Activated CD8-positive, alpha-beta memory T cell treated with anti-CD3 and anti-CD28 coated beads, Interleukin-2, amount 10 ng/mL, durations not matched to agents 7 days and 5 days (primary cell): ENCODE measurements at regions not wholly inside any gene's neighbourhood (a gene's known extent, or its start where the extent isn't known, plus 50 kb on each side); places are given as distances from the start of the nearest gene placed in this dataset.

Experiments
- ATAC-seq: fragments of 150-1000 bp; cut with Tn5 transposase; one replicate; pipeline ENCODE4 v1.10.0; 2021; ENCODE audit warnings: moderate library complexity
- CTCF ChIA-PET: fragments of 350-600 bp; sonication (Branson Sonifier 250); formaldehyde crosslinking; loops from one replicate; lab custom pipeline; 2021; ENCODE audit warnings: antibody characterized with exemption; lab: Charles Lee
- DNase-seq: peaks from one replicate; pipeline ENCODE4 v3.0.0-alpha.2; 2020
- H3K27ac Mint-ChIP-seq: one replicate; pipeline ENCODE4 v1.8.0; 2021; ENCODE audit warnings: mild to moderate bottlenecking, mixed read lengths
- H3K27me3 Mint-ChIP-seq: one replicate; pipeline ENCODE4 v1.8.0; 2021; ENCODE audit warnings: mixed read lengths
- H3K36me3 Mint-ChIP-seq: one replicate; pipeline ENCODE4 v1.8.0; 2021; ENCODE audit warnings: mild to moderate bottlenecking, mixed read lengths
- H3K4me1 Mint-ChIP-seq: one replicate; pipeline ENCODE4 v1.8.0; 2021; ENCODE audit warnings: mixed read lengths
- H3K4me3 Mint-ChIP-seq: one replicate; pipeline ENCODE4 v1.8.0; 2021; ENCODE audit warnings: mild to moderate bottlenecking, moderate library complexity, mixed read lengths
- H3K9me3 Mint-ChIP-seq: one replicate; pipeline ENCODE4 v1.8.0; 2022; ENCODE audit warnings: low read depth, mixed read lengths

DNA sequence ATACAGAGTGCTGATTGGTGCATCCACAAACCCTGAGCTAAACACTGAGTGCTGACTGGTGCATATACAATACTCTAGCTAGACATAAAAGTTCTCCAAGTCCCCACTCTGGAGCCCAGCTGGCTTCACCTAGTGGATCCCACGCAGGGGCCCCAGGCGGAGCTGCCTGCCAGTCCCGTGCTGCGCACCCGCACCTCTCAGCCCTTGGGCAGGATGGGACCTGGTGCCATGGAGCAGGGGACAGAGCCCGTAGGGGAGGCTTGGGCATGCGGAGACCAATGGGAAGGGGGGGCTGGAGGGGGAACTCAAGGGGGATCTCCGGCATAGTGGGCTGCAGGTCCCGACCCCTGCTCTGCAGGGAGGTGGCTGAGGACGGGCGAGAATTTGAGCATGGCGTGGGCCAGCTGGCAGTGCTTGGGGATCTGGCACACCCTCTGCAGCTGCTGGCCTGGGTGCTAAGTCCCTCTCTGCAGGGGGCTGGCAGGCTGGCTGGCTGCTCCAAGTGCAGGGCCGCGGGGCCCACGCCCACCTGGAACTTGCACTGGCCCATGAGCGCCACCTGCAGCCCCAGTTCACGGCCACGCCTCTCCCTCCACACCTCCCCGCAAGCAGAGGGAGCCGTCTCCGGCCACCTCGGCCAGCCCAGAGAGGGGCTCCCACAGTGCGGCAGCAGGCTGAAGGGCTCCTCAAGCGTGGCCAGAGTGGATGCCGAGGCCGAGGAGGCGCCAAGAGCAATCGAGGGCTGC is 104.9 kb downstream of the NTMT2 start:
- Mint-ChIP-seq H3K4me1 (peaks cover 10% of the 10 kb centered on the region), H3K9me3 (peaks cover 4% of the 10 kb centered on the region), H3K27ac (no peak overlapping the region), H3K27me3 (peaks cover 4% of the 10 kb centered on the region), H3K4me3 (no peak overlapping the region), H3K36me3 (no peaks in the 10 kb centered on the region)
- CTCF ChIA-PET: no interaction called here
- ATAC-seq (no peak), DNase-seq (no peak)

DNA sequence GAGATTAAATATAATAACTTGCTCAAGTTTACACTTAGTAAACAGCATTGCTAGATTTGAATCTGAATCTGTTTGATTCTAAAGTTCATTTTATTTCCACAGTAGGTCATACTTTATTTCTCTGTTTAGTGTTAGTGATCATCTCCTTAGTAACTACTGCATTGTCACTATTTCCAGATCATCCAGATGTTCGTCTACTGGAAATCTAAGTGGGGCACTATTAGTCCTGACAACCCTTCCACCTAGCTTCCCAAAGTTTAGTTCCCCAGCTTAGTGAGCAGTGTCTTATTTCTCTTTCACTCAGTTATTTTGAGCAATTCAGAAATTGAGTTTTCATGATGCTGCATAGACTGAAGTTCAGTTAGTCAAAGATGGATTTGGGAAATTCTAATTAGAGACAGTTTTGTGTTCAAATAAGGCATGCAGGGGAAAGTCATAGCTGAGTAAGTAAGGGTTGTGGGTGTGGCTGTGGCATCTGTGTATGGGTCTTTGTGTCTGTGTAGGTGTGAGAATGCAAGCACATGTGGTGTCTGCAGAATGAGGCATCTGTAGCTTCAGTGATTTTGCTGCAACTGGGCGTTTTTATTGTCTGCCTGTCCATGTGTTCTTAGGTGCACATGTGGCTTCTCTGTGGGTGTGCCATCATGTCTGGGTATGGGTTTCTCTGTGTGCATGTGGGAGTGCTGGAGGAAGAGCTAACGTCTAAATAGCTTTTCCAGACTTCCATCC is 107.3 kb downstream of the NTMT2 start:
- H3K9me3 Mint-ChIP-seq: peaks cover 4% of the 10 kb centered on the region
- DNase-seq: no peak
- CTCF ChIA-PET: no interaction called here
- no peak overlapping the region for H3K27ac Mint-ChIP-seq
- H3K36me3 Mint-ChIP-seq: no peaks in the 10 kb centered on the region
- H3K27me3 Mint-ChIP-seq: no peaks in the 10 kb centered on the region
- H3K4me1 Mint-ChIP-seq: peaks cover 7% of the 10 kb centered on the region
- ATAC-seq: no peak
- H3K4me3 Mint-ChIP-seq: no peak overlapping the region

DNA sequence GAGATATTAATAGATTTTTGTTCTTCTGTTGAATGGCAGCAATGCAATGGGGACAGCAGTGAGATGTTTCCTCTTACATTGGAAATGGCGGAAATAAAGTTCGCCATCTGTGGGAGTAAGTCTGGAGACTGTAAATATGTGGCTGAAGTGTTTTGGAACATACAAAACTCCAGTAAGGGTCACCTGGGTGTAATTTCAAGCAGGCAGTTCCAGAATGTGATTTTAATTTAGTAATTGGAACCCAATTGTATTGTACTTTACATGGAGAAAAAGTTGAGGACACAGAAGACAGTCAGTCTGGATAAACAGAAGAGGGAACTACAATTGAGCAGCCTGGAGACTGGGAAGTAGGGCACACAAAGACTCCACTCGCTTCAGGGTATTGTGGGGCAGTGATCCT is 108.6 kb downstream of the NTMT2 start:
- no peaks in the 10 kb centered on the region for H3K36me3 Mint-ChIP-seq
- CTCF ChIA-PET: no interaction called here
- no peak for ATAC-seq
- H3K4me1 Mint-ChIP-seq: no peaks in the 10 kb centered on the region
- no peak for DNase-seq
- no peak overlapping the region for H3K27ac Mint-ChIP-seq
- H3K4me3 Mint-ChIP-seq: no peak overlapping the region
- H3K9me3 Mint-ChIP-seq: peaks cover 4% of the 10 kb centered on the region
- peaks cover 3% of the 10 kb centered on the region for H3K27me3 Mint-ChIP-seq

DNA sequence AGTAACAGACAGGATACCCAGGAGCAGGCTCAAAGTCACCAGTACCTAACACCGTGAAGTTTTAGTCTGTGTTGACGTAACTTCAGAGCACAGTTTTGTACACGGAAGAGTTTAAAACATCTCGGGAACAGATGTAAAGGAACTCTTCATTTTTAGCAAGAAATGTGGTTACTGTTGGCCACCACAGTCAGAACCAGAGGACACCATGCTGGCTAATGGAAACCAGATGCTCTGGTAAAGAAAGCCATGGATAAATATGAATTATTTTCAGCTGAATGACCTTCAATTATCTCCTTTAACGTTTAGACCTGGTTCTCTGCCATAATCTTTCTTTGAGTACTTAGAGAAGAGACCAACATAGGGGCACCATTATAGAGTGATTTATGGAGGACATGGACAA is 115.9 kb downstream of the NTMT2 start:
- no peak for ATAC-seq
- no peaks in the 10 kb centered on the region for H3K4me1 Mint-ChIP-seq
- H3K4me3 Mint-ChIP-seq: no peak overlapping the region
- H3K27me3 Mint-ChIP-seq: peaks cover 12% of the 10 kb centered on the region
- H3K9me3 Mint-ChIP-seq: no peaks in the 10 kb centered on the region
- DNase-seq: no peak
- no peaks in the 10 kb centered on the region for H3K36me3 Mint-ChIP-seq
- H3K27ac Mint-ChIP-seq: no peak overlapping the region
- CTCF ChIA-PET: no interaction called here

DNA sequence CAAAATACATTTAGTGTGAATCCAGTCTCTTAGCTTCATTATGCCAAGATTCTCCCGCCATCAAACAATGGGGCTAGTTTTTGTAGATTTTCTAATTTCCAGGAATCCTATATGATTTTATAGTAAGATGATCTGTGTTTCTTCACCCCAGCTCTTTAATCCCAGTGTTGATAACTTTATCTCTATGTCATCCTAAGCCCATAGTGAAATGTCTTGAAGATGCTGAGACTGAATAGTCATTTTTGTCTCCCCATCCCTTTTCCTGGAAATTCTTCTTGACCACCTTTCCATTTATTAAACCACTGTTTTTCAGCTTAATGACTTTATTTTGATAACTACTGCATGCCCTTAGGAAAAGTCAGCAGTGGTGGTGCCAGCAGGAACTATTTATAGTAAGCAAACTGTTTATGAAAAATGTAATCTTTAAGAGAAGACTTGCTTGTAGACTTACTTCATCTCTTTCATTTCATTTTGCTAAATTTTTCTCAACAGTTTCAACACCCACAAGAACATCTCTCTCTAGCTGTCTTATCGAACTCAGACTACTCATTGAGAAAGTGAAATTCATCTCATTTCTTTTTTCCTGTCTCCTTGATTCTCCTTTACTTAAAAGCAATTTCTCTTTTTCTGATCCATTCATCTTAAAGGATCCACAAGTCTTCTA is 116.6 kb downstream of the NTMT2 start:
- Mint-ChIP-seq H3K4me1 (no peaks in the 10 kb centered on the region), H3K27me3 (peaks cover 17% of the 10 kb centered on the region), H3K27ac (no peak overlapping the region), H3K9me3 (no peaks in the 10 kb centered on the region), H3K4me3 (no peak overlapping the region), H3K36me3 (no peaks in the 10 kb centered on the region)
- CTCF ChIA-PET: no interaction called here
- ATAC-seq (no peak), DNase-seq (no peak)

DNA sequence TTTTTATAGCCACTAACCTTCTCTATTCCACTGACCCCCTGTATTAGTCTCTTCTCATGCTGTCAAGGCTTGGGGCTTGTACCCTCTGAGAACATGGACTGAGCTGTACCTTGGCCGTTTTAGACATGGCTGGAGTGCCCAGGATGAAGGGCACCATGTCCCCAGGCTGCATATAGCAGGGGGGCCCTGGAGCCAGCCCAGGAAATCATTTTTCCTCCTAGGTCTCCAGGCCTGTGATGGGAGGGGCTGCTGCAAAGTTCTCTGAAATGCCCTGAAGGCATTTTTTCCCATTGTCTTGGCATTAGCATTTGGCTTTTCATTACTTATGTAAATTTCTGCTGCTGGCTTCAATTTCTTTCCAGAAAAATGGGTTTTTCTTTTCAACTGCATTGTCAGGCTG is 119.5 kb downstream of the NTMT2 start:
- no peaks in the 10 kb centered on the region for H3K4me1 Mint-ChIP-seq
- DNase-seq: no peak
- H3K4me3 Mint-ChIP-seq: no peak overlapping the region
- CTCF ChIA-PET: no interaction called here
- H3K27ac Mint-ChIP-seq: no peak overlapping the region
- no peaks in the 10 kb centered on the region for H3K9me3 Mint-ChIP-seq
- peaks cover 24% of the 10 kb centered on the region for H3K27me3 Mint-ChIP-seq
- no peaks in the 10 kb centered on the region for H3K36me3 Mint-ChIP-seq
- no peak for ATAC-seq

DNA sequence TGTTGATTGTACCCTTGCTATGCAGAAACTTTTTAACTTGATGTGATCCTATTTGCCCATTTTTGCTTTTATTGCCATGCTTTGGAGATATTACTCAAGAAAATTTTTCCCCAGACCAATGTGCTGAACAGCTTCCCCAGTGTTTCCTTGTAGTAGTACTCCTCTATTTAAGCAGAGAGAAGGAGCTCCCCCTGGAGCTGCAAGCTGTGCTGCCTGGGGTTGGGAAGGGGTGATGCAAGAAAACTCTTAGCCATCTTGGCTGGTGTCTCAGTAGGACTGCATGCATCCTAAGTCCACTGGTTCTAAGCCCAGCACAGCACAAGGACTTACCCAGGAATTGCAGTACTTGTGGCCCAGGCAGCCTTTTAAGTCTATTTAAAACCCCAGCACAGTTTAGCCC is 121.6 kb downstream of the NTMT2 start:
- H3K27ac Mint-ChIP-seq: no peak overlapping the region
- no peak for ATAC-seq
- peaks cover 31% of the 10 kb centered on the region for H3K27me3 Mint-ChIP-seq
- no peak for DNase-seq
- H3K4me1 Mint-ChIP-seq: no peaks in the 10 kb centered on the region
- no peaks in the 10 kb centered on the region for H3K9me3 Mint-ChIP-seq
- CTCF ChIA-PET: no interaction called here
- no peaks in the 10 kb centered on the region for H3K36me3 Mint-ChIP-seq
- H3K4me3 Mint-ChIP-seq: no peak overlapping the region

DNA sequence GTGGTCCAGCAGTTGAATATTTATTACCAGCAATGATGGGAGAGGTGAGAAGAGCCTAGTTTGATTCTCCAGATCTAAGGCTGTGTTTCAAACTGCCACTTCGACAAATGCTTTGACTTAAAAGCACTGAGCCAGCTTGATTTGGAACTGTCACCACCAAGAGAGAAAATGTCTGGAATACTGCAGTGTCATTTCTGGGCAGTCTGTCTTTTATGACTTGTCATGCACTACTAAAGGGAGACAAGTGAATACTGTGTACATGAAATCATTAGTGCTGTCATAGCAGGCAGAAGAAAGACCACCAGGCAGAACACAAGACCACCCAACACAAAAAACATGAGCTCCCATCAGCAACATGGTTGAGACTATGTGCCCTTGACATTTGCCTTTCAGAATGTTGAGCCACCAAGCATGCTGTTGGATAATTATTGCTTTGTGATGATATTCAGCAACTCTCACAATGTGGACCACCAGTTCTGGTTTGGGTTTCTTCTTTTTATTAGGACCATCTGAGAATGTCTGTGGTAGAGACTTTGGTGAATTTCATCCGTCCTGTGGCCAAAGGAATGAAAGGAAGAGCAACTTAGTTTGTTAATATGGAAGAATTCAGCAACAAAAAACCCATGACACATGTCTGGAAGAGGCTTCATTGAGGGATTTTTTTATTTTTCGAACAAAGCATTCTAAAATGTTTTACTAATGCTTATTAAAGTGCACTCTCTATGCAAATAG is 125.8 kb downstream of the NTMT2 start:
- ATAC-seq (no peak), DNase-seq (no peak)
- Mint-ChIP-seq H3K4me1 (no peaks in the 10 kb centered on the region), H3K4me3 (no peak overlapping the region), H3K9me3 (no peaks in the 10 kb centered on the region), H3K27me3 (peaks cover 27% of the 10 kb centered on the region), H3K27ac (no peak overlapping the region), H3K36me3 (no peaks in the 10 kb centered on the region)
- CTCF ChIA-PET: no interaction called here

- no peak overlapping the region for H3K27ac Mint-ChIP-seq
- DNase-seq (no peak), ATAC-seq (no peak)
- no peaks in the 10 kb centered on the region for H3K9me3 Mint-ChIP-seq
- no peaks in the 10 kb centered on the region for H3K4me1 Mint-ChIP-seq
- H3K36me3 Mint-ChIP-seq: no peaks in the 10 kb centered on the region
- CTCF ChIA-PET: no interaction called here
- peaks cover 17% of the 10 kb centered on the region for H3K27me3 Mint-ChIP-seq
- H3K4me3 Mint-ChIP-seq: no peak overlapping the region
These were observed 127.8 kb downstream of the NTMT2 start for GRCh38 chr1:170273291-170274130.

- ATAC-seq: no peak
- H3K4me1 Mint-ChIP-seq: no peaks in the 10 kb centered on the region
These were observed 128.4 kb downstream of the NTMT2 start for GRCh38 chr1:170274131-170274501.

DNA sequence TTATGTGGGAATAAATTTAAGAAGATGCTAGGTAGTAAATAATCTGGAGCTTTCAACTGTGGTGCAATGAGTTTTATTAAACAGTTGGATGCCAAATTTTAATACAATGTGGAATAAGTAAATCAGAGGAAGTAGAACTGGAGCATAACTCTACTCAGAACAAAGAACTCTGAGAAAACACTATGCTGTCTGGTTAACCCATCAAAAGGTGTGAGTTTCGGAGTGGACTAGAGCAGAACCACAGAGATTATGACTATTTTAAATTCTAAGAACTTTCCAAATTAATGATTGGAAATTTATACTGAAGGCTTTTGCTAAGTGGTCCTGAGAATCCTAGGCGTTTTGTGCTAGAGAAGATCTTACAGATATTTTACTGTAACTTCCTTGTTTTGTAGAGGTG is 132.2 kb downstream of the NTMT2 start:
- ATAC-seq: no peak

More at GRCh38 chr1:170274131-170274501, 128.4 kb downstream of the NTMT2 start:
- peaks cover 16% of the 10 kb centered on the region for H3K27me3 Mint-ChIP-seq
- H3K36me3 Mint-ChIP-seq: no peaks in the 10 kb centered on the region
- DNase-seq: no peak
- H3K9me3 Mint-ChIP-seq: no peaks in the 10 kb centered on the region
- no peak overlapping the region for H3K27ac Mint-ChIP-seq
- CTCF ChIA-PET: no interaction called here
- H3K4me3 Mint-ChIP-seq: no peak overlapping the region

DNA sequence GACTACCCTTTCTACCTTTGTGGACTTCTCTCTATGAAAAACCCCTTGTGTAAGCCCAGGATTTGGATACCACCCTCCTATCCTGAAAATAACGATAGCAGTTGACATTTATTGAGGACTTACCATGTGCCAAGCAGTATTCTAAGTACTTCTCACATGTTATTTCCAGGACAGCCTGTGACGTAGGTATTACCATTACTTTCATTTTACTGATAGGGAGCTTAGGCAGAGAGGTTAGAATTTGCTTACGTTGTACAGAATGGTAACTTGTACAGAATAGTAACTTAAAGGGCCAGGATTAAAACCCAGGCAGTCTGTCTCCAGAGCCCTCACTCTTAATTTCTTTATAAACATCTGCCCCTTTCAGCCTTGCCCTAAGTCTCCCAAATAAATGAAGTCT is 138.3 kb downstream of the NTMT2 start:
- Mint-ChIP-seq H3K9me3 (no peaks in the 10 kb centered on the region), H3K27ac (no peak overlapping the region), H3K27me3 (no peaks in the 10 kb centered on the region), H3K4me1 (no peaks in the 10 kb centered on the region), H3K4me3 (no peak overlapping the region), H3K36me3 (no peaks in the 10 kb centered on the region)
- no peak for ATAC-seq
- CTCF ChIA-PET: no interaction called here
- DNase-seq: no peak

More for the DNA sequence above, 132.2 kb downstream of the NTMT2 start:
- no peaks in the 10 kb centered on the region for H3K9me3 Mint-ChIP-seq
- no peak overlapping the region for H3K4me3 Mint-ChIP-seq
- no peaks in the 10 kb centered on the region for H3K4me1 Mint-ChIP-seq
- no peak for DNase-seq
- no peaks in the 10 kb centered on the region for H3K36me3 Mint-ChIP-seq
- H3K27ac Mint-ChIP-seq: no peak overlapping the region
- peaks cover 3% of the 10 kb centered on the region for H3K27me3 Mint-ChIP-seq
- CTCF ChIA-PET: no interaction called here

DNA sequence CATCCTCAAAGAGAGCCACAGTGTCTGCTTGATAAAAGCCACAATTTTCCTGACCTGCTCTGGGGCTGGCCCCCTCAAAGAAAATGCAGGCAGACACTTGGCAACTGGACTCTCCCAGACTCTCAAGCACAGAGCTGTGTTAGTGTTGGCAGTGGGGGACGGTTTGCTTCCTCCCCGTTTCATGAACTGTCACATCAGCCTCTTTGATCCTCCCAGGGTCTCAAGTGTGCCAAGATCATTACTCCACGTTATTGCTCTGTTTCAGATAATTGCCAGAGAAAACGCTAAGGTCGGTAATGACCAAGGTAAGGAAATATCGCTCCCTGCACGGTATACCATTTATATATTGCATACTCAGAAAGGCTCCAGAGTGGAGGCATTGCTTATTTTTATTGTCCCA is 138.8 kb downstream of the NTMT2 start:
- Mint-ChIP-seq H3K27me3 (no peaks in the 10 kb centered on the region), H3K4me1 (no peaks in the 10 kb centered on the region), H3K36me3 (no peaks in the 10 kb centered on the region), H3K27ac (no peak overlapping the region), H3K4me3 (no peak overlapping the region), H3K9me3 (no peaks in the 10 kb centered on the region)
- CTCF ChIA-PET: no interaction called here
- DNase-seq (no peak), ATAC-seq (no peak)
